ENCODE measurements at regions not wholly inside any gene's neighbourhood (a gene's known extent, or its start where the extent isn't known, plus 50 kb on each side); places are given as distances from the start of the nearest gene placed in this dataset.

DNA sequence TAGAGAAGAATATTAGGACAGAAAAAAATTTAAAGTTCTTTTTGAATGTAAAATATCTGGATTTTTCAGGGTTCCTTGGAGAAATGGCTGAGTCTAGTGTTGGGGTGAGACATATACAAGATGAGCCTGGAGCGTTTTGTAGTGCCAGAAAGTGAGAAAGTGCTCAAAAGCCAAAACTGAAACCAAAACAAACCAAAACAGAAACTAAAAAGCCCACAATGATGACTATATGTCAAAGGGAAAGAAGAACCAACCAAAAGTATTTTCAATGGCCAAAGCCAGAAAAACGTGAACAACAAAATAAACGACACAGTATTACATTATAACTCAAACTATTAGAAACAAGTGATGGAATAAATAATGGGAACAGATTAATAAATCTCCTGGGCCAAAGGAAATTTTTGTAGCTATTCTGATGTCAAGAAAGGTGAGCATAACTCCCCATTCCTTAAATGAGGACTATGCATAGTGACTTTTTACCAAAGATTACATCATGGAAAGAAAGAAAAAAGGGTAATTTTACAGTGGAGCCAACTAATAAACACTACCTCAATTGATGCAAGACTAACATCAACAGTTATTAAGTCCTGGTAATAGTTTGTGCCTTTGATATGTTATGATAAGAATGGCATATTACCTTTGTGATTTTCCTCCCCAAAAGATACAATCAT lies 1137.6 kb downstream of the C4orf33 start:
- TF ChIP-seq, protein P1, sequence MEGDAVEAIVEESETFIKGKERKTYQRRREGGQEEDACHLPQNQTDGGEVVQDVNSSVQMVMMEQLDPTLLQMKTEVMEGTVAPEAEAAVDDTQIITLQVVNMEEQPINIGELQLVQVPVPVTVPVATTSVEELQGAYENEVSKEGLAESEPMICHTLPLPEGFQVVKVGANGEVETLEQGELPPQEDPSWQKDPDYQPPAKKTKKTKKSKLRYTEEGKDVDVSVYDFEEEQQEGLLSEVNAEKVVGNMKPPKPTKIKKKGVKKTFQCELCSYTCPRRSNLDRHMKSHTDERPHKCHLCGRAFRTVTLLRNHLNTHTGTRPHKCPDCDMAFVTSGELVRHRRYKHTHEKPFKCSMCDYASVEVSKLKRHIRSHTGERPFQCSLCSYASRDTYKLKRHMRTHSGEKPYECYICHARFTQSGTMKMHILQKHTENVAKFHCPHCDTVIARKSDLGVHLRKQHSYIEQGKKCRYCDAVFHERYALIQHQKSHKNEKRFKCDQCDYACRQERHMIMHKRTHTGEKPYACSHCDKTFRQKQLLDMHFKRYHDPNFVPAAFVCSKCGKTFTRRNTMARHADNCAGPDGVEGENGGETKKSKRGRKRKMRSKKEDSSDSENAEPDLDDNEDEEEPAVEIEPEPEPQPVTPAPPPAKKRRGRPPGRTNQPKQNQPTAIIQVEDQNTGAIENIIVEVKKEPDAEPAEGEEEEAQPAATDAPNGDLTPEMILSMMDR (IDR thresholded peaks at IDR 0.05; ENCODE audit: borderline replicate concordance, extremely low read depth, insufficient read depth): no peak
- Histone ChIP-seq H3K27ac (ENCODE audit: low read depth in 2 of 2, low read length in 2 of 2) (no peak overlapping the region), H3K9ac (ENCODE audit: low read length in 3 of 3) (no peak overlapping the region), H3K9me3 (ENCODE audit: control insufficient read depth in 2 of 3, insufficient read depth in 1 of 3, low read length in 3 of 3) (no peaks in the 10 kb centered on the region), H3K4me3 (ENCODE audit: low read length in 3 of 3) (no peak overlapping the region), H3K36me3 (ENCODE audit: control insufficient read depth in 2 of 3, insufficient read depth in 3 of 3, low read length in 3 of 3) (no peaks in the 10 kb centered on the region), H3K27me3 (ENCODE audit: control insufficient read depth, insufficient read depth, low read length) (no peaks in the 10 kb centered on the region), H3K4me1 (ENCODE audit: control insufficient read depth in 2 of 3, insufficient read depth in 2 of 3, low read depth in 1 of 3, low read length in 3 of 3) (no peaks in the 10 kb centered on the region)
- no peak for FAIRE-seq
- intact Hi-C loops (cut with DNase I): no loop called here
- DNase-seq: no peak

- no peak overlapping the region for H3K27ac ChIP-seq (ENCODE audit: low read depth in 2 of 2, low read length in 2 of 2)
- H3K36me3 ChIP-seq (ENCODE audit: control insufficient read depth in 2 of 3, insufficient read depth in 3 of 3, low read length in 3 of 3): no peaks in the 10 kb centered on the region
- TF ChIP-seq, protein P1 (IDR thresholded peaks at IDR 0.05; ENCODE audit: borderline replicate concordance, extremely low read depth, insufficient read depth): no peak
- H3K9me3 ChIP-seq (ENCODE audit: control insufficient read depth in 2 of 3, insufficient read depth in 1 of 3, low read length in 3 of 3): no peaks in the 10 kb centered on the region
- H3K4me1 ChIP-seq (ENCODE audit: control insufficient read depth in 2 of 3, insufficient read depth in 2 of 3, low read depth in 1 of 3, low read length in 3 of 3): no peaks in the 10 kb centered on the region
- FAIRE-seq: no peak
- H3K4me3 ChIP-seq (ENCODE audit: low read length in 3 of 3): no peak overlapping the region
- no peaks in the 10 kb centered on the region for H3K27me3 ChIP-seq (ENCODE audit: control insufficient read depth, insufficient read depth, low read length)
- H3K9ac ChIP-seq (ENCODE audit: low read length in 3 of 3): no peak overlapping the region
- intact Hi-C loops (cut with DNase I): no loop called here
- DNase-seq: no peak
Observed at GRCh38 chr4:130238121-130238520, 1142.2 kb downstream of the C4orf33 start.

- H3K27ac ChIP-seq (ENCODE audit: low read depth in 2 of 2, low read length in 2 of 2): no peak overlapping the region
- FAIRE-seq: no peak
- no peak for DNase-seq
- intact Hi-C loops (cut with DNase I): no loop called here
- H3K4me1 ChIP-seq (ENCODE audit: control insufficient read depth in 2 of 3, insufficient read depth in 2 of 3, low read depth in 1 of 3, low read length in 3 of 3): no peaks in the 10 kb centered on the region
- H3K9me3 ChIP-seq (ENCODE audit: control insufficient read depth in 2 of 3, insufficient read depth in 1 of 3, low read length in 3 of 3): no peaks in the 10 kb centered on the region
- H3K27me3 ChIP-seq (ENCODE audit: control insufficient read depth, insufficient read depth, low read length): no peaks in the 10 kb centered on the region
- no peak overlapping the region for H3K9ac ChIP-seq (ENCODE audit: low read length in 3 of 3)
- TF ChIP-seq, protein P1 (IDR thresholded peaks at IDR 0.05; ENCODE audit: borderline replicate concordance, extremely low read depth, insufficient read depth): no peak
- H3K36me3 ChIP-seq (ENCODE audit: control insufficient read depth in 2 of 3, insufficient read depth in 3 of 3, low read length in 3 of 3): no peaks in the 10 kb centered on the region
- H3K4me3 ChIP-seq (ENCODE audit: low read length in 3 of 3): no peak overlapping the region
Observed at GRCh38 chr4:130249002-130249401, 1153.0 kb downstream of the C4orf33 start.

DNA sequence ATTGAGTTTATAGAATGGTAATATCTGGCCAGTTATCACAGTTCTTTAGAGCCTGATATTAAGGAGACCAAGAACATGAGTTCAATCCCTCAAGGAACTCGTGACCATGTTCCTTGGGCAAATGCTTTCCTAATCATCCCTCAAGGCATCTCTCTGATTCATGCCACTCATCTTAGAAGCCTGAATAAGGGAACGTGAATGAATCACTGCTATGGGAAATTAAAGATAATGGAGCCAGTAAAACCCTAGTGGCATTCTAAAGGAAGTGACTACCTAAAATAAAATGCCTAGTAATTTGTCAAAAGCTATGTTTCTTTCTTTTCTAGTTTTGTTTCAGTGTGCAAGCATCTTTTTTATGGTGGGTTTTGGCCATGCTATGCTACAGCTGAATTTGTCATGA lies 1161.3 kb downstream of the C4orf33 start:
- FAIRE-seq: no peak
- Histone ChIP-seq H3K4me1 (ENCODE audit: control insufficient read depth in 2 of 3, insufficient read depth in 2 of 3, low read depth in 1 of 3, low read length in 3 of 3) (no peaks in the 10 kb centered on the region), H3K27ac (ENCODE audit: low read depth in 2 of 2, low read length in 2 of 2) (no peak overlapping the region), H3K27me3 (ENCODE audit: control insufficient read depth, insufficient read depth, low read length) (no peaks in the 10 kb centered on the region), H3K36me3 (ENCODE audit: control insufficient read depth in 2 of 3, insufficient read depth in 3 of 3, low read length in 3 of 3) (no peaks in the 10 kb centered on the region), H3K9ac (ENCODE audit: low read length in 3 of 3) (no peak overlapping the region), H3K9me3 (ENCODE audit: control insufficient read depth in 2 of 3, insufficient read depth in 1 of 3, low read length in 3 of 3) (no peaks in the 10 kb centered on the region), H3K4me3 (ENCODE audit: low read length in 3 of 3) (no peak overlapping the region)
- DNase-seq: no peak
- intact Hi-C loops (cut with DNase I): no loop called here
- TF ChIP-seq, protein P1 (IDR thresholded peaks at IDR 0.05; ENCODE audit: borderline replicate concordance, extremely low read depth, insufficient read depth): no peak

All from kidney (tissue), 13 donors.